Activated naive CD4-positive, alpha-beta T cell treated with anti-CD3 and anti-CD28 coated beads, Interleukin-2, amount 50 U/mL, for 16 hours (primary cell): ENCODE measurements at regions not wholly inside any gene's neighbourhood (a gene's known extent, or its start where the extent isn't known, plus 50 kb on each side); places are given as distances from the start of the nearest gene placed in this dataset.
A peak's percentile ranks its signal among the peaks of the same experiment; 100 is the strongest.
"Not testable (repeated sequence)": the region's sequence is repeated elsewhere in the genome, so short reads cannot be mapped to it uniquely, and the experiment has no call there.

Source experiments
- DNase-seq: peaks from one replicate; pipeline ENCODE4 v3.0.0-alpha.2; 2020

DNA sequence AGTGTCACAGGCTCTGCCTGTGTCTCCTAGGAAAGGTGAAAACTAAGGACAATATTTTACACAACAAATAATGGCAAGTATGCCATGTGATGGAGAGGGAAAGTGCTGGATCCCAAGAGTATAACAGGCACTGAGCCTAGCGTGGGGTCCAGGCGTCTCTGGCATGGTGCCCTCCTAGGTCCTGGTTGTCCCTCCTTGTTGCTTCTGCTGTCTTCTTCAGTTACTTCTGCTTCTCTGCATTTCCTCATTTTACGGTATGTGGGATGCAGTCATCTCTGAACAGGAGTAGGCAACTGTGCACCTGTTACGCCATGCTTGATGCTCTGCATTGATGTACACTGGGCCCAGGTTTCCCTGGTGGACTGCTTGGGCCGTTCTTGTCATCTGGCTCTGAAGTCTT, 1480.8 kb downstream of the FOXD4L5 start:
- DNase-seq = not testable (repeated sequence)

DNA sequence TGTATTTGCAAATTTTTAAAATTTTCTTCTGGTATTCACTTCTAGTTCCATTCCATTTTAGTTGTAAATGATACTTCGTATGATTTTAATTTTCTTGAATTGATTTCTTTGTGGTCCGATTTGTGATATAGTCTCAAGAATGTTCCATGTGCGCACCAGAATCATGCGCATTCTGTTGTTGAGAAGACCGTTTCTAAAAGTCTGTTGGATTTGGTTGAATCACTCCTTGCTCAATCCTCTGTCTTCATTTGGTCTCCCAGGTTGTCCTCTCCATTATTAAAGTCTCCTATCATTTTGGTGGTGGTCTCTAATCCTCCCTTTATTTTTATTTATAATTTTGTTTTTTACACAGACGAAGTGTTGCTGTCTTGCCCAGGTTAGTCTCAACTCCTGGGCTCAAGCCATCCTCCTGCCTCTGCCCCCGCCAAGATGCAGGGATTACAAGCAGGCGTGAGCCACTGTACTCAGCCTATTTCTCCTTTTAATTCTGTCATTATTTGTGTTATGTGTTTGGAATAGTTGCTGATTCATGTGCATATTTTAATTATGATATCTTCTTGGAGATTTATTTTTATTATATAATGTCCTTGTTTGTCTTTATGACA, 1490.8 kb downstream of the FOXD4L5 start:
- DNase-seq = not testable (repeated sequence)

- not testable (repeated sequence) for DNase-seq
Measured at GRCh38 chr9:63787454-63787853, 1497.6 kb downstream of the FOXD4L5 start.

DNA sequence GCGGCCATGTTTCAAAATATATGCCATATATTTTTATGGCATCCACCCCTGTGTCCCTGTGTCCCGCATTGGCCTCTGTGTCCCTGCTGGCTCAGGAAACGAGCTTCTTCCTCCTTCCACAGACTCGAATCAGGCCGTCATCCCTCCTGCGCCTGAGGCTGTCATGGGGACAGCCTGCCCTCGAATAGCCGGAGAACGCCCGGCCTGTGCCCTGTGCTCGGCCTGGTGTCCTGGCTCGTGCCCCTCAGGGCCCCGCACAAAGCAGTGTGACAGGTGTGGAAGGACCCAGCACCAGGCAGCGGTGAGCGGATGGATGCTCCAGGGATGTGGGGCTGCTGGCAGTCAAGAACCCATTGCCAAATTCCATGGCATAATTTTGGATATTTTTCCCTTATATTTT, 1500.0 kb downstream of the FOXD4L5 start:
- DNase-seq = not testable (repeated sequence)

DNA sequence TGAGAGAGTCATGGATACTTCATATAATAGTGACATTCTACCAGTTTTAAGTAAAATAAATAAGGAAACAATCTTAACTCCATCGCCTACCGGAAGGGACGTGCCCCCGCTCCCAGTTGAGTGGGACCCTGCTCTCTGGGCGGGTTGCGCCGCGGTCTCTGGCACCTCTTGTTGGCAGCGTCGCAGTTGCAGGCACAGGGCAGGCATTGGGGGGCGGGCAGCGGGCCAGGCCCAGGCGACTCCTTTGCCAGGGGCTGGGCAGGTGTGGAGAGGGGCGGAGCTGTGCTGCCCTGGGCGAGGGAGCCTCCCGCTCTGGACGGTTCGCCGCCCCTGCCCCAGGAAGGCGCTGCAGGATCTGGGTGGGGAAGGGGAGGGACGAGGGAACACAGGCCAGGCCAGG, 1500.6 kb downstream of the FOXD4L5 start:
- DNase-seq = not testable (repeated sequence)

GRCh38 chr9:63781817-63782439, 1503.1 kb downstream of the FOXD4L5 start:
- DNase-seq = not testable (repeated sequence)

DNA sequence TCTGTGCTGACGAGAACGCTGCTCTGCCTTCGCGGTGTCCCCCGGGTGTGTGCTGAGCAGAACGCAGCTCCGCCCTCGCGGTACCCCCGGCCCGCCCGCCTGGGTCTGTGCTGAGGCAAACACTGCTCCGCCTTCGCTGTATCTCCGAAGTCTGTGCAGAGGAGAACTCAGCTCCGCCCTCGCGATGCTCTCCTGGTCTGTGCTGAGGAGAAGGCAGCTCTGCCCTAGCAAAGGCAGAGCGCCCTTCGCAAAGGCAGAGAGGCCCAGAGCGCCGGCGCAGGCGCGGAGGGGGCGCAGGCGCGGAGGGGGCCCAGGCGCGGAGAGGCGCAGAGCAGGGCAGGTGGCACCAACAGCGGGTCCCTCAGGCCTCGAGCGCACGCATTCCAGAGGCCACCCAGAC, 1503.6 kb downstream of the FOXD4L5 start:
- not testable (repeated sequence) for DNase-seq

DNA sequence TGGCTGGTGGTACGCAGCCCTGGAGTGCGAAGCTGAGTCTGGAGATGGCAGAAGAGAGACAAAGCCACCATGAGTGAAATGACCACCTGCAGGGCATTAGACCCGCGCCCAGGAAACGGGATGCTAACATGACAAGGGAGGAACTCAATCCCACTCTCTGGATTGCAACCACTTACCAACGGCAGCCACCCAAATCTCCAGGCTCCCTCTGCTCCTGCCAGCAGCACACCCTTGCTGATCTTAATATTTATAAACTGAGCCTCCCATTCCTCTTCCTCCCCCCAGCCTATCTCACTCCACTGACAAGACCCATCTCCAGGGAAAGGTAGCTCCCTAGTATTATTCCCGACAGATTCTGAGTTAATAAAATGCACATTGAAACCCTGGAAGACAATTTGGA, 1508.8 kb downstream of the FOXD4L5 start:
- not testable (repeated sequence) for DNase-seq

GRCh38 chr9:63775092-63775426, 1510.0 kb downstream of the FOXD4L5 start:
- DNase-seq = not testable (repeated sequence)

GRCh38 chr9:63774369-63775091, 1510.5 kb downstream of the FOXD4L5 start:
- not testable (repeated sequence) for DNase-seq

DNA sequence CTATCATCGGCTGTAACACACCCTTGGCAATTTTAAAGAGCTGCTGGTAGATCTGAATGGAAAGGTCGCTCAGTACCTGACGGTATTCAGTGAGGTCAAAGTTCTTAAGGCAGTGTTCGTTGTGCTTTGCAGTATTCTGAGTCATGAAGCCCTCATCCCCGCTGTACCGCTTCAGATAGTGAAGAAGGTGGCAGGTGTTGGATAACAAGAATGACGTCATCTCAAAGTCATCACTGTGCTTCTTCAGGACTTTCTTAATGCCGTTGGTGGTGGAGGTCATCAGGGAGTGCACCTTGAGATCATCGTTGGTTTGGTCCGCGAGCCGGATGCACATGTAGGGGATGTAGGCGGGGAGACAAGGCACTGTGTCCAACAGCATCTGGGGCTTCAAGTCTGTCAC, 1522.8 kb downstream of the FOXD4L5 start:
- not testable (repeated sequence) for DNase-seq

GRCh38 chr9:63729021-63729420, 1556.0 kb downstream of the FOXD4L5 start:
- DNase-seq = not testable (repeated sequence)

- DNase-seq = no peak
Measured at GRCh38 chr9:63728287-63728686, 1556.7 kb downstream of the FOXD4L5 start.

DNA sequence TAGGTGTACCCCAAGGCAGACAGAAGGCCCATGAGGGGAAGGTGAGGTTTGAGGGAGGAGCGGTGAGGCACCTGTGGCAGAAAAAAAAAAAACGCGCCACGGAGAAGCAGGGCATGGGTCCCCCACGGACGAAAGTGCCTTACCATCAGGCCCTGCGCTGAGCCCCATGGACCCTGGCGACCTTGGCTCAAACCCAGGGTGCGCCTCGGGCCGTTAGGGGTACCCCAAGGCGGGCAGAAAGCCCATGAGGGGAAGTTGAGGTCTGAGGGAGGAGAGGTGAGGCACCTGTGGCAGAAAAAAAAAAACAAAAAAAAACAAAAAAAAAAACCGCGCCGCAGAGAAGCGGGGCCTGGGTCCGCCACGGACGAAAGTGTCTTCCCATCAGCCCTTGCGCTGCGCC, 1576.7 kb downstream of the FOXD4L5 start:
- DNase-seq = not testable (repeated sequence)

DNA sequence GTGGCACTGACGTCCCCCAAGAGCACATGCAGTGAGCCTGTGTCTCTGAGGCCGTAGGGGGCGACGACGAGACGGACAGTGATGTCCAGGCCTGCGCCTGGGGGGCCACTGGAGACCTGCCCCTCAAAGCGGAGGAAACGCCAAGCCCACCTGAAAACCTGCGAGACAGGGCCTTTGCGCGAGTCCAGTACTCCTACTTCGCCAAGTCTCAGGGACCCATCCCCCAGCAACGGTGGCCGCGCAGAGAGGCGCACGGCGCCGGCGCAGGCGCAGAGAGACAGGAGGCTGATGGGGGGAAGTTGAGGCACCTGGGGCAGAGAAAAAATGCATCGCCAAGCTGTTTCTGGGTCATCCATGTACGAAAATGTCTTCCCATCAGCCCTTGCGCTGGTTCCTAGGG, 1580.6 kb downstream of the FOXD4L5 start:
- not testable (repeated sequence) for DNase-seq

GRCh38 chr9:63703670-63704069, 1581.3 kb downstream of the FOXD4L5 start:
- peak; percentile 43 for DNase-seq

- not testable (repeated sequence) for DNase-seq
Measured at GRCh38 chr9:63703138-63703665, 1581.8 kb downstream of the FOXD4L5 start.
